OCI-LY7 (cell line): ENCODE measurements at regions not wholly inside any gene's neighbourhood (a gene's known extent, or its start where the extent isn't known, plus 50 kb on each side); places are given as distances from the start of the nearest gene placed in this dataset.

Experiments used
- CTCF ChIP-seq: fragments of 200-600 bp; sonication (generic); conservative IDR thresholded peaks from 2 replicates; pipeline ENCODE4 v1.5.1; 2014; ENCODE audit warnings: mild to moderate bottlenecking, antibody characterized with exemption, low read length, moderate library complexity, mixed read lengths
- EZH2phosphoT487 ChIP-seq: fragments of 200-600 bp; sonication (generic); IDR thresholded peaks from 2 replicates; pipeline ENCODE4 v1.6.1; 2018; ENCODE audit warnings: low read depth, borderline replicate concordance, mild to moderate bottlenecking, mixed run types, antibody characterized with exemption, low read length, moderate library complexity, mixed read lengths

- TF ChIP-seq EZH2phosphoT487 (no peak), CTCF (no peak)
Measured at GRCh38 chr7:130886438-130887135, 152.6 kb upstream of the KLF14 start.
